ENCODE measurements at regions not wholly inside any gene's neighbourhood (a gene's known extent, or its start where the extent isn't known, plus 50 kb on each side); places are given as distances from the start of the nearest gene placed in this dataset.

- H3K4me3 ChIP-seq (replicated peaks; ENCODE audit: insufficient read depth, low read length), result no peak overlapping the region
- no peak for DNase-seq (ENCODE audit: low read depth in 1 of 2, low spot score in 1 of 2)
- H3K27ac ChIP-seq (replicated peaks), result no peak overlapping the region
- TF ChIP-seq GABPA (IDR thresholded peaks at IDR 0.05; ENCODE audit: low read depth), result no peak
- TF ChIP-seq SPI1 (IDR thresholded peaks at IDR 0.05; ENCODE audit: borderline replicate concordance, low read depth), result no peak
- TF ChIP-seq POLR2AphosphoS5 (IDR thresholded peaks at IDR 0.05; ENCODE audit: low read depth), result no peak
- no peak for TF ChIP-seq REST (IDR thresholded peaks at IDR 0.05; ENCODE audit: insufficient replicate concordance, low read depth)
- no peak for TF ChIP-seq CTCF (IDR thresholded peaks at IDR 0.05; ENCODE audit: insufficient read depth, low read length)
- H3K27me3 ChIP-seq (ENCODE audit: insufficient read depth, poor library complexity, severe bottlenecking), result no peaks in the 10 kb centered on the region
Observed at GRCh38 chr5:17020678-17021601, 84.9 kb upstream of the MYO10 start.

- DNase-seq (ENCODE audit: low read depth in 1 of 2, low spot score in 1 of 2), result no peak
- Histone ChIP-seq H3K27ac (replicated peaks) (no peak overlapping the region), H3K4me3 (replicated peaks; ENCODE audit: insufficient read depth, low read length) (no peak overlapping the region), H3K27me3 (ENCODE audit: insufficient read depth, poor library complexity, severe bottlenecking) (no peaks in the 10 kb centered on the region)
- TF ChIP-seq CTCF (IDR thresholded peaks at IDR 0.05; ENCODE audit: insufficient read depth, low read length), result no peak
Observed at GRCh38 chr5:17021602-17021932, 85.5 kb upstream of the MYO10 start.

- no peak for DNase-seq (ENCODE audit: low read depth in 1 of 2, low spot score in 1 of 2)
- Histone ChIP-seq H3K4me3 (replicated peaks; ENCODE audit: insufficient read depth, low read length) (no peak overlapping the region), H3K27me3 (ENCODE audit: insufficient read depth, poor library complexity, severe bottlenecking) (no peaks in the 10 kb centered on the region), H3K27ac (replicated peaks) (no peak overlapping the region)
- TF ChIP-seq CTCF (IDR thresholded peaks at IDR 0.05; ENCODE audit: insufficient read depth, low read length) (no peak), GABPA (IDR thresholded peaks at IDR 0.05; ENCODE audit: low read depth) (no peak), REST (IDR thresholded peaks at IDR 0.05; ENCODE audit: insufficient replicate concordance, low read depth) (no peak), POLR2AphosphoS5 (IDR thresholded peaks at IDR 0.05; ENCODE audit: low read depth) (no peak), SPI1 (IDR thresholded peaks at IDR 0.05; ENCODE audit: borderline replicate concordance, low read depth) (no peak)
Observed at GRCh38 chr5:17022296-17022695, 86.2 kb upstream of the MYO10 start.

Measured in HL-60 (cell line).